K562 (cell line): ENCODE measurements at regions not wholly inside any gene's neighbourhood (a gene's known extent, or its start where the extent isn't known, plus 50 kb on each side); places are given as distances from the start of the nearest gene placed in this dataset.

Source experiments
- ARHGAP35 ChIP-seq: fragments of 450-650 bp; IDR thresholded peaks from 2 replicates; pipeline ENCODE4 v1.6.1; 2018; ENCODE audit not compliant: partially characterized antibody
- TF ChIP-seq, protein P1 (sequence below), 2 experiments: fragments of 450-650 bp; IDR thresholded peaks; 2 replicates each; pipeline ENCODE4 v1.6.1; 2016; ENCODE audit warnings: mild to moderate bottlenecking in 2 of 2, borderline replicate concordance in 1 of 2, low read depth in 1 of 2, moderate library complexity in 1 of 2

DNA sequence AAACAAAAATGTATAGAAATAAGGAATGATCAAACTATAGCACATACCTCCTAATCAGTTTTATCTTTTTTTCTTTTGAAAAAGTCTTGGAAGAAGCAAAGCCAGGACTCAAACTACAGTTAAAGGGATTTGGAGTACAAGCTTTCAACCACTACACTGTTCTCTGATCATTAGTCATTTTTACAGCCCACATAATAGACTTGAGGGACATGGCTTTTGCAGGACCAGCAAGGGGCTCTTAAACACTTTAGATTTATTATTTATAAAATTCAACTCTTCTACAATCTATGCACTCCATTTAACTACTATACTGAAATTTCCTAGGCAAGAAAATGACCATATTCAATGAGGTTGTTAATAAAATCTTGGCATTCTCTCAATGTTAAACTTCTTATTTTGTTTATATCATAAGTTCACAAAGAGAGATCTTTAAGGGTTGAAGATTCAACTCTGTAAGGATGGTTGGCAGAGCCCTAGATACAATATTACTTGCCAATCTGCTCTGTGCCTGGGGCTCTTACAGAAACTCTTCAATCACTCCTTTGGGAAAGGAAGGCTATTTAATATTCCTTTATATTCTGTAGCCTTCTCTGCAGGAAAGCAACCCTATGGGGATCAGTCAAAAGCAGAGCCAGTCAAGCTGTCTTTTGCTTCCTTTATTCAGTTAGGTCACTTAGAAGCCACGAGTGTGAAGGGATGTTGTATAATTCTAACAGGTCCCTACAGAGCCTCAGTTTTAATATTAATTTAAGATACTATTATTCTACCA lies 557.7 kb upstream of the SGO1 start (continued):
- no peak for TF ChIP-seq ARHGAP35
- TF ChIP-seq, protein P1, sequence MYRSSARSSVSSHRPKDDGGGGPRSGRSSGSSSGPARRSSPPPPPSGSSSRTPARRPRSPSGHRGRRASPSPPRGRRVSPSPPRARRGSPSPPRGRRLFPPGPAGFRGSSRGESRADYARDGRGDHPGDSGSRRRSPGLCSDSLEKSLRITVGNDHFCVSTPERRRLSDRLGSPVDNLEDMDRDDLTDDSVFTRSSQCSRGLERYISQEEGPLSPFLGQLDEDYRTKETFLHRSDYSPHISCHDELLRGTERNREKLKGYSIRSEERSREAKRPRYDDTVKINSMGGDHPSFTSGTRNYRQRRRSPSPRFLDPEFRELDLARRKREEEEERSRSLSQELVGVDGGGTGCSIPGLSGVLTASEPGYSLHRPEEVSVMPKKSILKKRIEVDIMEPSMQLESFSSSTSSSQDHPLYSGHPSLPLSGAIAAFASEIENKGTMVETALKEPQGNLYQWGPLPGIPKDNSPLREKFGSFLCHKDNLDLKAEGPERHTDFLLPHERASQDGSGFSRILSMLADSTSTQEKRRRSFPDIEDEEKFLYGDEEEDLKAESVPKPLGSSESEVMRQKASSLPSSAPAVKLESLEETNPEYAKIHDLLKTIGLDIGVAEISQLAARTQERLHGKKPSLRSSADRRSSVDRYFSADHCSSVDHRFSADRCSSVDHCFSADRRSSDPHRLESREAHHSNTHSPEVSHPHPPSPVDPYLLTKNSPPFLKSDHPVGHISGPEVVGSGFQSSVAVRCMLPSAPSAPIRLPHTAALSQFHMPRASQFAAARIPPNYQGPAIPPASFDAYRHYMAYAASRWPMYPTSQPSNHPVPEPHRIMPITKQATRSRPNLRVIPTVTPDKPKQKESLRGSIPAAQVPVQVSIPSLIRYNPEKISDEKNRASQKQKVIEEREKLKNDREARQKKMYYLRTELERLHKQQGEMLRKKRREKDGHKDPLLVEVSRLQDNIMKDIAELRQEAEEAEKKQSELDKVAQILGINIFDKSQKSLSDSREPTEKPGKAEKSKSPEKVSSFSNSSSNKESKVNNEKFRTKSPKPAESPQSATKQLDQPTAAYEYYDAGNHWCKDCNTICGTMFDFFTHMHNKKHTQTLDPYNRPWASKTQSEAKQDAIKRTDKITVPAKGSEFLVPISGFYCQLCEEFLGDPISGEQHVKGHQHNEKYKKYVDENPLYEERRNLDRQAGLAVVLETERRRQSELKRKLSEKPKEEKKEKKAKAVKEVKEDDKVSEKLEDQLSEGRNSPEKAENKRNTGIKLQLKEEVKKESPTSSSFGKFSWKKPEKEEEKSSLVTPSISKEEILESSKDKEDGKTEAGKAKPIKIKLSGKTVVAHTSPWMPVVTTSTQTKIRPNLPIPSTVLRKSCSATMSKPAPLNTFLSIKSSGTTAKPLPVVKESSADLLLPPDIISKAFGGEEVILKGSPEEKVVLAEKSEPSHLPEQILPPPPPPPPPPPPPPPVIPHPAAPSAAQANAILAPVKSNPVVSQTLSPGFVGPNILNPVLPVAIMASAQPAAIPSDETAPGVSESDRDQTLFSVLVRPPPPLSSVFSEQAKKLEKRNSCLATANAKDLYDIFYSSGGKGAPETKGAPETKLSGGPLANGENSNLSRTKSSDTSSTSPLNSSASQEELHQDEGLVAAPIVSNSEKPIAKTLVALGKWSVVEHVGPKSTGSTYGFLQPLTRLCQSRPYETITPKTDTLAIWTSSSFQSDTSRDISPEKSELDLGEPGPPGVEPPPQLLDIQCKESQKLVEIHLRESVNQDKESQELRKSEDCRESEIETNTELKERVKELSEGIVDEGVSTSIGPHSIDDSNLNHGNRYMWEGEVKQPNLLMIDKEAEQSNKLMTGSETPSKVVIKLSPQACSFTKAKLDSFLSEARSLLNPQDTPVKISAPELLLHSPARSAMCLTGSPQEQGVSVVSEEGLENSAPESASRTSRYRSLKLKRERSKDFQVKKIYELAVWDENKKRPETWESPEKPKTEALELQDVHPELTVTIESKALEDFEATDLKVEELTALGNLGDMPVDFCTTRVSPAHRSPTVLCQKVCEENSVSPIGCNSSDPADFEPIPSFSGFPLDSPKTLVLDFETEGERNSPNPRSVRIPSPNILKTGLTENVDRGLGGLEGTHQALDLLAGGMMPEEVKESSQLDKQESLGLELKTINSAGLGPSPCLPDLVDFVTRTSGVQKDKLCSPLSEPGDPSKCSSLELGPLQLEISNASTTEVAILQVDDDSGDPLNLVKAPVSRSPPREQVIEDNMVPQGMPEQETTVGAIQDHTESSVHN (IDR thresholded peaks at IDR 0.05; ENCODE audit: borderline replicate concordance in 1 of 2, low read depth in 1 of 2) = no peak
